Aorta (tissue), 5 donors: ENCODE measurements at regions not wholly inside any gene's neighbourhood (a gene's known extent, or its start where the extent isn't known, plus 50 kb on each side); places are given as distances from the start of the nearest gene placed in this dataset.

ENCODE experiments used
- ATAC-seq: fragments of 200-7000 bp; cut with Tn5 transposase; one replicate; pipeline ENCODE4 v1.9.1; 2022; ENCODE audit warnings: moderate library complexity; ENCODE audit not compliant: low FRiP score
- DNase-seq, 2 donors: peaks; one replicate each; pipeline ENCODE4 v3.0.0-alpha.2; 2020
- H3K27ac ChIP-seq, 2 donors: one replicate each; pipeline ENCODE4 v1.5.1; 2013; ENCODE audit warnings: low read length in 2 of 2, mild to moderate bottlenecking in 2 of 2, moderate library complexity in 2 of 2, control low read depth in 1 of 2, inconsistent platforms in 1 of 2, low read depth in 1 of 2
- H3K27me3 ChIP-seq, 2 donors: one replicate each; pipeline ENCODE4 v1.6.1; 2013; ENCODE audit warnings: control low read depth in 1 of 2, low read length in 1 of 2, mild to moderate bottlenecking in 1 of 2, moderate library complexity in 1 of 2; ENCODE audit not compliant: insufficient read depth in 2 of 2, control insufficient read depth in 1 of 2
- H3K36me3 ChIP-seq, 2 donors: one replicate each; pipeline ENCODE4 v1.6.1; 2013; ENCODE audit warnings: control low read depth in 1 of 2, low read length in 1 of 2, mild to moderate bottlenecking in 1 of 2; ENCODE audit not compliant: insufficient read depth in 2 of 2, control insufficient read depth in 1 of 2
- H3K4me1 ChIP-seq, 2 donors: one replicate each; pipeline ENCODE4 v1.6.1; 2013; ENCODE audit warnings: low read length in 2 of 2, control low read depth in 1 of 2, mild to moderate bottlenecking in 1 of 2, moderate library complexity in 1 of 2; ENCODE audit not compliant: insufficient read depth in 2 of 2, control insufficient read depth in 1 of 2
- H3K4me3 ChIP-seq, 2 donors: one replicate each; pipeline ENCODE4 v1.5.1; 2013; ENCODE audit warnings: low read length in 2 of 2, control low read depth in 1 of 2, mild to moderate bottlenecking in 1 of 2
- H3K9me3 ChIP-seq: one replicate; pipeline ENCODE4 v1.6.1; 2013; ENCODE audit warnings: mild to moderate bottlenecking, low read length; ENCODE audit not compliant: control insufficient read depth
- WGBS, 2 donors: extraction: QIAGEN DNeasy Blood & Tissue Kit; methylation state at CpG; one replicate each; pipeline ENCODE4 v1.1.7; 2013; 5-methylcytosine and 5-hydroxymethylcytosine counted together
- intact Hi-C, 2 donors: fragments of 100-400 bp; cut with DNase I; formaldehyde crosslinking; loops; one replicate each; pipeline versions ENCODE4 v1.14.2 to v1.15.0; 2022
- donor health status: healthy with polysubstance abuse.
- donor health status: Bipolar disorder and iron deficiency.
- donor health status: DM: no; HTN: no; CAD: no.
- donor health status: DM: no; HTN: no; CAD: no.
- donor health status: DM: yes; HTN: yes; CAD: no.

GRCh38 chr13:53747825-53748224 is 719.2 kb downstream of the OLFM4 start:
- WGBS, 2 donors: 76 to 80% methylated on average over 1 of the region's 1 CpG
- Histone ChIP-seq H3K9me3 (no peaks in the 10 kb centered on the region), H3K27me3 (no peaks in the 10 kb centered on the region), H3K27ac (no peak overlapping the region), H3K4me3 (no peak overlapping the region), H3K4me1 (no peaks in the 10 kb centered on the region), H3K36me3 (no peaks in the 10 kb centered on the region)
- intact Hi-C loops: no loop called here
- DNase-seq (no peak), ATAC-seq (no peak)

GRCh38 chr13:53749306-53749705 is 720.7 kb downstream of the OLFM4 start:
- Histone ChIP-seq H3K9me3 (no peaks in the 10 kb centered on the region), H3K36me3 (no peaks in the 10 kb centered on the region), H3K4me3 (no peak overlapping the region), H3K27me3 (no peaks in the 10 kb centered on the region), H3K4me1 (no peaks in the 10 kb centered on the region), H3K27ac (no peak overlapping the region)
- ATAC-seq (no peak), DNase-seq (no peak)
- WGBS, 2 donors: 47 to 55% methylated on average over 3 of the region's 3 CpGs
- intact Hi-C loops: no loop called here

DNA sequence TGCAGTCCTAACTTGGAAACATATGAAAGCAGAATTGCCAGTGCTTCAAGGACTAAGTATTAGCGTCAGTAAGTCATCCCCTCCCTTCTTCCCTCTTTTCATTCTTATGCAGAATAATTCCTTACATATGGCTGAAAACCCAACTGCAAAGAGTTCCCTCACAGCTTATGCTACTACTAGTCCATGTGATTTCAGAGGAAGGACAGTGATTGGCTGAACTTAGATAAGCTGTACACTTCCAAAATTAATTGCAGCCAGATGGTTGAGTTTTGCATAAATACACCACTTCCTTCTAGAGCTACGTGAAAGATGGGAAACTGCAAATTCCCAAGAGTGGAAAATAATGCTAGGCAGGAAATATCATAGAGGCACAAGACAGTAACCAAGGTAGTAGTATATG is 730.4 kb downstream of the OLFM4 start:
- intact Hi-C loops: no loop called here
- WGBS, 2 donors: 19 to 21% methylated on average over 2 of the region's 2 CpGs

DNA sequence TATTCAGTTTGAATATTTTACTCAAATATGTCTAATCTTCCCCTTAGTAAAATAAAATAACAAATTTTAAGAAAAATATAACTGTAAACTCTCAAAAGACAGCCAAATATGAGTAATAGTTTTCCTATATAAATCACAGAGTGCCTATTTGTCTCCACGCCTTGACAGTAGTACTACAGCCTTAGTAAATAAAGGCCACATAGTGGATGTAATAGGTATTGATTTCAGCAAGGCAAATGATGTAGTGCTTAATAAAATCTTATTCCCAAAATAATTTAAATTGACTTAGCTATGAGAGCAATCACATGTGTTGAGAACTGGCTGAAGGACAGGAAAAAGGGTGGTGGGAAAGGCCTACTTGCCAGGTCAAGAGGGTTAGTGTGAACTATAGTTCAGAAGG is 747.2 kb downstream of the OLFM4 start:
- Histone ChIP-seq H3K9me3 (no peaks in the 10 kb centered on the region), H3K4me1 (no peaks in the 10 kb centered on the region), H3K27ac (no peak overlapping the region), H3K4me3 (no peak overlapping the region), H3K36me3 (no peaks in the 10 kb centered on the region), H3K27me3 (no peaks in the 10 kb centered on the region)
- intact Hi-C loops: no loop called here
- no peak for ATAC-seq
- WGBS, 2 donors: 54 to 63% methylated on average over 1 of the region's 1 CpG
- no peak for DNase-seq

More for the DNA sequence above, 730.4 kb downstream of the OLFM4 start:
- Histone ChIP-seq H3K4me1 (no peaks in the 10 kb centered on the region), H3K36me3 (no peaks in the 10 kb centered on the region), H3K27me3 (no peaks in the 10 kb centered on the region), H3K9me3 (no peaks in the 10 kb centered on the region), H3K4me3 (no peak overlapping the region), H3K27ac (no peak overlapping the region)
- DNase-seq (no peak), ATAC-seq (no peak)

DNA sequence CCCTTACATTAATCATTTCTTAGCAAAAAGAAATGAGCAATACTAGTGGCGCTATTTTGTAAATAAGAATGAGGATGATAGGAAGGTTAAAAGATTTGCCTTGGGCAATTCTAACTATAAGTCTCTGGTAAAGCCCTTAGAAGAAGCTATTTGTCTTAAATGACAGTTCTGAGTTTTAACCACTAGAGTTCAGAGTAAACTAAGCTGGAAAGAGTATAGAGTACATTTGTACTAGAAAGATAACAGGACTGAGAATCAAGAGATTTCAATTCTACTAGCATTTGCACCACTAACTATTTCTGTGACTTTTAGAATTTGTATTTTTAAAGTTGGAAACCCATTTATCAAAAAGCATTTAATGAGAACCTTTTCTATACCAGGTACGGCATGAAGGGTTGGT is 750.3 kb downstream of the OLFM4 start:
- Histone ChIP-seq H3K27ac (no peak overlapping the region), H3K4me3 (no peak overlapping the region), H3K4me1 (no peaks in the 10 kb centered on the region), H3K36me3 (no peaks in the 10 kb centered on the region), H3K9me3 (no peaks in the 10 kb centered on the region), H3K27me3 (no peaks in the 10 kb centered on the region)
- 49 to 59% methylated on average over 2 of the region's 2 CpGs for WGBS, 2 donors
- ATAC-seq (no peak), DNase-seq (no peak)
- intact Hi-C loops: no loop called here

GRCh38 chr13:53781941-53782340 is 753.3 kb downstream of the OLFM4 start:
- no peaks in the 10 kb centered on the region for H3K27me3 ChIP-seq
- no peak for DNase-seq
- 5 to 7% methylated on average over 6 of the region's 6 CpGs for WGBS, 2 donors
- no peaks in the 10 kb centered on the region for H3K4me1 ChIP-seq
- no peak overlapping the region for H3K27ac ChIP-seq
- H3K4me3 ChIP-seq: no peak overlapping the region
- no peak for ATAC-seq
- no peaks in the 10 kb centered on the region for H3K9me3 ChIP-seq
- H3K36me3 ChIP-seq: no peaks in the 10 kb centered on the region
- intact Hi-C loops: no loop called here

DNA sequence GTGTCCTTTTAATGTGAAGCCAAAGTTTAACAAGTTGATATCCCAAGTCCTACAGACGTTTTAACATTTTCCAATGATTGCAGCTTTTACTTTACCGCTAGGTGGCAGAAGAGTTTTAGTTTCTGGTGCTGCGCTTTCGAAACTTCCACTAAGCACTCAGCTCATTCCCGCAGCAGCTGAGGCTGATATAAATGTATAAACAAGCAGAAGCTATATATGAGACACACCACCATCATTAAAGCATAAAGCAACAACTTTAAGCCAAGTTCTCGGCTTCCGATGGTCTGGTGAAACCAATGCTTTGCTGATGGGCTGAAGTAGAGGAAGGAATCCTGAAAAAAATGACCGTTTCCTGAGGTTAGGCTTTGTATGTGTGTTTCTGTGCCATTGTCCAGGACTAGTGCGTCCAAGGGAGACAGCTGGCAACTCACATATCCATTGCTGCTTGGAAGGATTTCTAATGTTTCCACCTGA is 753.9 kb downstream of the OLFM4 start:
- Histone ChIP-seq H3K27me3 (no peaks in the 10 kb centered on the region), H3K27ac (no peak overlapping the region), H3K9me3 (no peaks in the 10 kb centered on the region), H3K4me1 (no peaks in the 10 kb centered on the region), H3K36me3 (no peaks in the 10 kb centered on the region), H3K4me3 (no peak overlapping the region)
- intact Hi-C loops: no loop called here
- WGBS, 2 donors: 1% methylated on average over 9 of the region's 9 CpGs
- DNase-seq (no peak), ATAC-seq (no peak)

DNA sequence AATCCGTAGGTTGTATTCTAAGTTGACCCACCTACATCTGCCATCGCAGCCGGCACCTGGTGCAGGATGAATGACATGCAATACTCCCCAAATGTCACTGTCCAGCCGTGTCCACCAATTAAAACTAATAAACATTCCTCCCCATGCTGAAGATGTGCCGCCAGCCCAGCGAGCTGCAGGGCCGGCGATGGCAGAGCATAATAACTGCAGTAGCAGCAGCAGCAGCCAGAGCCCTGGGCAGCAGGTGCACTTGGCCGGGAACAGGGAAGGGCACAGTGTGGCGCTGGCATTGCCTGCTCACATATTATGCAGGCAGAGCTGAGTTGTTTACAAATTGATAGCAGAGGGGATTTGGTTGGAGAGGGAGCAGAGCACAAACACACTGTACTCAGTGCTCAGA is 754.9 kb downstream of the OLFM4 start:
- H3K27ac ChIP-seq: no peak overlapping the region
- intact Hi-C loops: no loop called here
- H3K36me3 ChIP-seq: no peaks in the 10 kb centered on the region
- no peaks in the 10 kb centered on the region for H3K4me1 ChIP-seq
- ATAC-seq: no peak
- WGBS, 2 donors: 64 to 65% methylated on average over 10 of the region's 10 CpGs
- H3K27me3 ChIP-seq: no peaks in the 10 kb centered on the region
- DNase-seq: peak in 1 of 2 donors; percentile 30
- no peaks in the 10 kb centered on the region for H3K9me3 ChIP-seq
- H3K4me3 ChIP-seq: no peak overlapping the region

- intact Hi-C loops: no loop called here
- WGBS, 2 donors: 34 to 48% methylated on average over 3 of the region's 3 CpGs
- no peak overlapping the region for H3K4me3 ChIP-seq
- ATAC-seq (no peak), DNase-seq (no peak)
- no peaks in the 10 kb centered on the region for H3K4me1 ChIP-seq
- no peaks in the 10 kb centered on the region for H3K36me3 ChIP-seq
- H3K9me3 ChIP-seq: no peaks in the 10 kb centered on the region
- H3K27ac ChIP-seq: no peak overlapping the region
- no peaks in the 10 kb centered on the region for H3K27me3 ChIP-seq
These were observed 759.7 kb downstream of the OLFM4 start for GRCh38 chr13:53788286-53788685.
